ENCODE measurements at regions not wholly inside any gene's neighbourhood (a gene's known extent, or its start where the extent isn't known, plus 50 kb on each side); places are given as distances from the start of the nearest gene placed in this dataset.

DNA sequence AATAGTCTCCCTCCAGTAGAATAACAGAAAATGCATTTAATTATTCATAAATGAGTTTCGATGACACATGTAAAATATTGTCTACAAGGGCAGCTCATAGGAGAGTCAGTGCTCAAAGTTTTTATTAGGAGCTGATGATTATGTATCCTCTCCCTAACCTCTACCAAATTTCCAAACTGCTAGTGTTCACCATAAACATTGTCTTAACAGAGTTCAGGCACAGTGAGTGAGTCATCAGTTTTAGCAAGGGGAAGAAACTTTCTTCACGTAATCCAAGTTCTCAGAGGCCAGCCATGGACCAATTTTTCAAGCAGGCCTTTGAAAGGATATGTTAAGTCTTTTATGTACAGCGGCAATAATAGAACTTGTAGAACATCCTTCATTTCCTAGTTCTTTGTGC is 649.2 kb upstream of the MIS18BP1 start:
- TF ChIP-seq CTCF (conservative IDR thresholded peaks at IDR 0.05; ENCODE audit: low read depth, low read length) (no peak), EZH2 (IDR thresholded peaks at IDR 0.05; ENCODE audit: low read length, unreplicated experiment) (no peak), EZH2phosphoT487 (IDR thresholded peaks at IDR 0.05; ENCODE audit: borderline replicate concordance, low read length) (no peak)
